HL-60 (cell line): ENCODE measurements at regions not wholly inside any gene's neighbourhood (a gene's known extent, or its start where the extent isn't known, plus 50 kb on each side); places are given as distances from the start of the nearest gene placed in this dataset.

Source experiments
- POLR2AphosphoS5 ChIP-seq: IDR thresholded peaks from 2 replicates; pipeline ENCODE4 v1.6.1; 2012; ENCODE audit warnings: low read depth
- SPI1 ChIP-seq: IDR thresholded peaks from 2 replicates; pipeline ENCODE4 v1.6.1; 2012; ENCODE audit warnings: low read depth, mild to moderate bottlenecking, borderline replicate concordance
- TF ChIP-seq, protein P1 (sequence below): IDR thresholded peaks from one replicate; pipeline ENCODE4 v1.5.1; 2011; ENCODE audit warnings: low read length, control low read depth, inconsistent platforms; ENCODE audit not compliant: insufficient read depth
- TF ChIP-seq, protein P2 (sequence below): IDR thresholded peaks from 2 replicates; pipeline ENCODE4 v1.6.1; 2012; ENCODE audit warnings: low read depth; ENCODE audit not compliant: insufficient replicate concordance

DNA sequence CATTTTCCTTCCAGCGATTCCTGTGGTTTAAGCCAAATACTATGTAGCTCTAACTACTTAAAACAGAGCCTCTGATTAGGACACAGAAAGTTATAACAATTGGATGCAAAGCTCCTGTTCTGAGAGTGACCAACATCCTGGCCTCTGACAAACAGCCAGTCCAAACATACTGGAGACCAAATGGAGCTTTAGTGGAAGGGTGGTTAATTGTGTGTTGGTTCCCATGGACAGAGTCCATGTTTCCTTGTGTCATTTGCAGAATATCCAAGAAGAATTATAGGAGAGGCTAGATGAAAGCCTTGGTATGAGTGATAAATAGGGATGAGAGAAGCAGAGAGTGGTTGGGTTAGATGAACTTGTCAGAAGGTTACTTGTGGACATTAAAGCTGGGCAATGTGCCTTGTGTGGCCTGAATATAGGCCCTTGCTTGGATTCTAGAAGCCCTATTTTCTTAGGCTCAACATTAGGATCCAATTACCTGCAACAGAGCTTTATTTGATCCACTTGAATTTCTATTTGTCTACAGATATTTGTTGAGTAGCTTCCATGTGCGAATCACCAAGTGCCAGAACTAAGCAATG is 180.5 kb upstream of the GORAB start:
- no peak for TF ChIP-seq POLR2AphosphoS5
- TF ChIP-seq, protein P1, sequence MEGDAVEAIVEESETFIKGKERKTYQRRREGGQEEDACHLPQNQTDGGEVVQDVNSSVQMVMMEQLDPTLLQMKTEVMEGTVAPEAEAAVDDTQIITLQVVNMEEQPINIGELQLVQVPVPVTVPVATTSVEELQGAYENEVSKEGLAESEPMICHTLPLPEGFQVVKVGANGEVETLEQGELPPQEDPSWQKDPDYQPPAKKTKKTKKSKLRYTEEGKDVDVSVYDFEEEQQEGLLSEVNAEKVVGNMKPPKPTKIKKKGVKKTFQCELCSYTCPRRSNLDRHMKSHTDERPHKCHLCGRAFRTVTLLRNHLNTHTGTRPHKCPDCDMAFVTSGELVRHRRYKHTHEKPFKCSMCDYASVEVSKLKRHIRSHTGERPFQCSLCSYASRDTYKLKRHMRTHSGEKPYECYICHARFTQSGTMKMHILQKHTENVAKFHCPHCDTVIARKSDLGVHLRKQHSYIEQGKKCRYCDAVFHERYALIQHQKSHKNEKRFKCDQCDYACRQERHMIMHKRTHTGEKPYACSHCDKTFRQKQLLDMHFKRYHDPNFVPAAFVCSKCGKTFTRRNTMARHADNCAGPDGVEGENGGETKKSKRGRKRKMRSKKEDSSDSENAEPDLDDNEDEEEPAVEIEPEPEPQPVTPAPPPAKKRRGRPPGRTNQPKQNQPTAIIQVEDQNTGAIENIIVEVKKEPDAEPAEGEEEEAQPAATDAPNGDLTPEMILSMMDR = no peak
- TF ChIP-seq, protein P2, sequence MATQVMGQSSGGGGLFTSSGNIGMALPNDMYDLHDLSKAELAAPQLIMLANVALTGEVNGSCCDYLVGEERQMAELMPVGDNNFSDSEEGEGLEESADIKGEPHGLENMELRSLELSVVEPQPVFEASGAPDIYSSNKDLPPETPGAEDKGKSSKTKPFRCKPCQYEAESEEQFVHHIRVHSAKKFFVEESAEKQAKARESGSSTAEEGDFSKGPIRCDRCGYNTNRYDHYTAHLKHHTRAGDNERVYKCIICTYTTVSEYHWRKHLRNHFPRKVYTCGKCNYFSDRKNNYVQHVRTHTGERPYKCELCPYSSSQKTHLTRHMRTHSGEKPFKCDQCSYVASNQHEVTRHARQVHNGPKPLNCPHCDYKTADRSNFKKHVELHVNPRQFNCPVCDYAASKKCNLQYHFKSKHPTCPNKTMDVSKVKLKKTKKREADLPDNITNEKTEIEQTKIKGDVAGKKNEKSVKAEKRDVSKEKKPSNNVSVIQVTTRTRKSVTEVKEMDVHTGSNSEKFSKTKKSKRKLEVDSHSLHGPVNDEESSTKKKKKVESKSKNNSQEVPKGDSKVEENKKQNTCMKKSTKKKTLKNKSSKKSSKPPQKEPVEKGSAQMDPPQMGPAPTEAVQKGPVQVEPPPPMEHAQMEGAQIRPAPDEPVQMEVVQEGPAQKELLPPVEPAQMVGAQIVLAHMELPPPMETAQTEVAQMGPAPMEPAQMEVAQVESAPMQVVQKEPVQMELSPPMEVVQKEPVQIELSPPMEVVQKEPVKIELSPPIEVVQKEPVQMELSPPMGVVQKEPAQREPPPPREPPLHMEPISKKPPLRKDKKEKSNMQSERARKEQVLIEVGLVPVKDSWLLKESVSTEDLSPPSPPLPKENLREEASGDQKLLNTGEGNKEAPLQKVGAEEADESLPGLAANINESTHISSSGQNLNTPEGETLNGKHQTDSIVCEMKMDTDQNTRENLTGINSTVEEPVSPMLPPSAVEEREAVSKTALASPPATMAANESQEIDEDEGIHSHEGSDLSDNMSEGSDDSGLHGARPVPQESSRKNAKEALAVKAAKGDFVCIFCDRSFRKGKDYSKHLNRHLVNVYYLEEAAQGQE = no peak
- TF ChIP-seq SPI1 = no peak
